ENCODE measurements at regions not wholly inside any gene's neighbourhood (a gene's known extent, or its start where the extent isn't known, plus 50 kb on each side); places are given as distances from the start of the nearest gene placed in this dataset.
"Not testable (repeated sequence)": the region's sequence is repeated elsewhere in the genome, so short reads cannot be mapped to it uniquely, and the experiment has no call there.

DNA sequence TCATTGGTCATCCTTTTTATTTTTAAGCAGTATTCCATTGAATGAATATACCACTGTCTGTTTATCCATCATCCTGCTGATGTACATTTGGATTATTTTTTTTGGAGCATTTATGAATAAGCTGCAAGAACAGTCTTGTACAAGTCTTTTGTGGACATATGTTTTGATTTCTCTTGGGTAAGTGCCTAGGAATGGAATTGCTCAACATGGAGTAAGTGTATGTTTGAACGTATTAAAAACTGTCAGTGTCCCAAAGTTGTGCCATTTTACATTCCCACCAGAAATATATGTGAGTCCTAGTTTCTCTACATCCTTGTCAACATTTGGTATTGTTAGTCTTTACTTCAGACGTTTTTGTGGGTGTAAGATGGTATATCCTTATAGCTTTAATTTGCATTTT, 287.0 kb upstream of the POF1B start:
- Histone ChIP-seq H3K4ac (ENCODE audit: low read depth, low read length) (no peak overlapping the region), H2BK12ac (ENCODE audit: insufficient read length, low read depth, low read length) (no peak overlapping the region), H3K23ac (ENCODE audit: insufficient read length, low read depth, low read length) (no peak overlapping the region), H3K9ac (ENCODE audit: extremely low read depth, insufficient read length, low read length) (no peak overlapping the region), H3T11ph (ENCODE audit: low read length) (no peak overlapping the region), H3K9me3 (ENCODE audit: control insufficient read depth, low read depth, low read length) (no peaks in the 10 kb centered on the region), H3K4me2 (ENCODE audit: insufficient read depth, insufficient read length, low read length) (no peak overlapping the region), H2BK120ac (ENCODE audit: low read depth, low read length, poor library complexity, severe bottlenecking) (no peak overlapping the region), H3K56ac (ENCODE audit: insufficient read length, low read depth, low read length) (no peak overlapping the region), H3K27ac (ENCODE audit: insufficient read length, low read depth, low read length) (no peak overlapping the region), H3K79me1 (ENCODE audit: insufficient read depth, low read depth, low read length, poor library complexity, severe bottlenecking) (no peaks in the 10 kb centered on the region), H2BK20ac (ENCODE audit: low read depth, low read length, poor library complexity, severe bottlenecking) (no peak overlapping the region), H3K4me1 (ENCODE audit: insufficient read depth, low read length) (no peaks in the 10 kb centered on the region), H3K18ac (ENCODE audit: insufficient read length, low read depth, low read length) (no peak overlapping the region), H4K91ac (ENCODE audit: insufficient read length, low read depth, low read length) (no peak overlapping the region), H2BK5ac (ENCODE audit: insufficient read length, low read length) (no peak overlapping the region), H4K20me1 (ENCODE audit: control insufficient read depth, insufficient read depth, insufficient read length) (no peaks in the 10 kb centered on the region), H3K23me2 (ENCODE audit: insufficient read length, low read depth, low read length, poor library complexity, severe bottlenecking) (no peaks in the 10 kb centered on the region), H3K79me2 (ENCODE audit: insufficient read depth, low read length) (no peaks in the 10 kb centered on the region), H3K27me3 (ENCODE audit: insufficient read depth, low read length) (no peaks in the 10 kb centered on the region), H2AK5ac (ENCODE audit: insufficient read length, low read length) (no peak overlapping the region), H2AFZ (ENCODE audit: low read length) (no peak overlapping the region), H2BK15ac (ENCODE audit: low read depth, low read length) (no peak overlapping the region), H4K8ac (replicated peaks; ENCODE audit: insufficient read length, low read depth, low read length) (no peak overlapping the region), H4K5ac (ENCODE audit: insufficient read length, low read depth, low read length) (no peak overlapping the region), H3K14ac (ENCODE audit: insufficient read depth, low read length) (no peak overlapping the region)
- Mint-ChIP-seq H3K36me3 (ENCODE audit: insufficient read depth in 1 of 3, low read depth in 3 of 3) (peaks cover 0 to 3% (median 0%) of the 10 kb centered on the region in 3 experiments; a peak in 3 of 7 replicates), H3K9me3 (peaks cover 49 to 51% of the 10 kb centered on the region in 2 experiments), H3K4me1 (no peaks in the 10 kb centered on the region), H3K4me3 (no peak overlapping the region), H3K27me3 (ENCODE audit: low read depth) (no peaks in the 10 kb centered on the region), H3K27ac (no peak overlapping the region; a peak in 1 of 7 replicates)
- no peak for DNase-seq
- WGBS (ENCODE audit: extremely low coverage, insufficient read length, low lambda C conversion rate), result no CpG with 5 or more reads among the region's 2 CpGs
- TF ChIP-seq, protein P1, sequence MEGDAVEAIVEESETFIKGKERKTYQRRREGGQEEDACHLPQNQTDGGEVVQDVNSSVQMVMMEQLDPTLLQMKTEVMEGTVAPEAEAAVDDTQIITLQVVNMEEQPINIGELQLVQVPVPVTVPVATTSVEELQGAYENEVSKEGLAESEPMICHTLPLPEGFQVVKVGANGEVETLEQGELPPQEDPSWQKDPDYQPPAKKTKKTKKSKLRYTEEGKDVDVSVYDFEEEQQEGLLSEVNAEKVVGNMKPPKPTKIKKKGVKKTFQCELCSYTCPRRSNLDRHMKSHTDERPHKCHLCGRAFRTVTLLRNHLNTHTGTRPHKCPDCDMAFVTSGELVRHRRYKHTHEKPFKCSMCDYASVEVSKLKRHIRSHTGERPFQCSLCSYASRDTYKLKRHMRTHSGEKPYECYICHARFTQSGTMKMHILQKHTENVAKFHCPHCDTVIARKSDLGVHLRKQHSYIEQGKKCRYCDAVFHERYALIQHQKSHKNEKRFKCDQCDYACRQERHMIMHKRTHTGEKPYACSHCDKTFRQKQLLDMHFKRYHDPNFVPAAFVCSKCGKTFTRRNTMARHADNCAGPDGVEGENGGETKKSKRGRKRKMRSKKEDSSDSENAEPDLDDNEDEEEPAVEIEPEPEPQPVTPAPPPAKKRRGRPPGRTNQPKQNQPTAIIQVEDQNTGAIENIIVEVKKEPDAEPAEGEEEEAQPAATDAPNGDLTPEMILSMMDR (conservative IDR thresholded peaks at IDR 0.05), result no peak

DNA sequence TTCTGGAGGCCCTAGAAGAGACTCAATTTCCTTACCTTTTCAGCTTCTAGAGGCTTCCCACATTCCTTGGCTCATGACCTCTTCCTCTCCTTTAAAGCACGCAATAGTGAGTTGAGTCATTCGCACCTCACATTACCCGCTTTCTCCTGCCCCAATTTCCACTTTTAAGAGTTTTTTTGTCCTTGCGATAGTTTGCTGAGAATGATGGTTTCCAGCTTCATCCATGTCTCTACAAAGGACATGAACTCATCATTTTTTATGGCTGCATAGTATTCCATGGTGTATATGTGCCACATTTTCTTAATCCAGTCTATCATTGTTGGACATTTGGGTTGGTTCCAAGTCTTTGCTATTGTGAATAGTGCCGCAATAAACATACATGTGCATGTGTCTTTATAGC, 284.5 kb upstream of the POF1B start:
- WGBS (ENCODE audit: extremely low coverage, insufficient read length, low lambda C conversion rate), result no CpG with 5 or more reads among the region's 5 CpGs

More for the DNA sequence above, 284.5 kb upstream of the POF1B start:
- not testable (repeated sequence) for H2AK5ac ChIP-seq (ENCODE audit: insufficient read length, low read length); H3K79me1 ChIP-seq (ENCODE audit: insufficient read depth, low read depth, low read length, poor library complexity, severe bottlenecking); H3K18ac ChIP-seq (ENCODE audit: insufficient read length, low read depth, low read length); H3K36me3 Mint-ChIP-seq (ENCODE audit: insufficient read depth in 1 of 3, low read depth in 3 of 3); H3K27me3 Mint-ChIP-seq (ENCODE audit: low read depth); H4K5ac ChIP-seq (ENCODE audit: insufficient read length, low read depth, low read length); H3K14ac ChIP-seq (ENCODE audit: insufficient read depth, low read length); H2BK20ac ChIP-seq (ENCODE audit: low read depth, low read length, poor library complexity, severe bottlenecking); H3T11ph ChIP-seq (ENCODE audit: low read length); H3K4me1 Mint-ChIP-seq; H2BK120ac ChIP-seq (ENCODE audit: low read depth, low read length, poor library complexity, severe bottlenecking); H4K91ac ChIP-seq (ENCODE audit: insufficient read length, low read depth, low read length); H3K23me2 ChIP-seq (ENCODE audit: insufficient read length, low read depth, low read length, poor library complexity, severe bottlenecking); H3K23ac ChIP-seq (ENCODE audit: insufficient read length, low read depth, low read length); H4K8ac ChIP-seq (replicated peaks; ENCODE audit: insufficient read length, low read depth, low read length); H3K27ac Mint-ChIP-seq; H3K27ac ChIP-seq (ENCODE audit: insufficient read length, low read depth, low read length); H3K4me3 Mint-ChIP-seq; H2BK15ac ChIP-seq (ENCODE audit: low read depth, low read length); H3K9ac ChIP-seq (ENCODE audit: extremely low read depth, insufficient read length, low read length); H2BK12ac ChIP-seq (ENCODE audit: insufficient read length, low read depth, low read length); H2AFZ ChIP-seq (ENCODE audit: low read length); H3K56ac ChIP-seq (ENCODE audit: insufficient read length, low read depth, low read length); H3K27me3 ChIP-seq (ENCODE audit: insufficient read depth, low read length); H3K9me3 ChIP-seq (ENCODE audit: control insufficient read depth, low read depth, low read length); DNase-seq; H3K4me1 ChIP-seq (ENCODE audit: insufficient read depth, low read length); H3K79me2 ChIP-seq (ENCODE audit: insufficient read depth, low read length); H2BK5ac ChIP-seq (ENCODE audit: insufficient read length, low read length); H3K4ac ChIP-seq (ENCODE audit: low read depth, low read length); H4K20me1 ChIP-seq (ENCODE audit: control insufficient read depth, insufficient read depth, insufficient read length); H3K4me2 ChIP-seq (ENCODE audit: insufficient read depth, insufficient read length, low read length)
- peaks cover 53 to 62% of the 10 kb centered on the region in 2 experiments for H3K9me3 Mint-ChIP-seq
